Ovary (tissue), 7 donors: ENCODE measurements at regions not wholly inside any gene's neighbourhood (a gene's known extent, or its start where the extent isn't known, plus 50 kb on each side); places are given as distances from the start of the nearest gene placed in this dataset.
"Not testable (repeated sequence)": the region's sequence is repeated elsewhere in the genome, so short reads cannot be mapped to it uniquely, and the experiment has no call there.

Experiments used
- DNase-seq, 5 donors: peaks; one replicate each; pipeline ENCODE4 v3.0.0-alpha.2; 2019 to 2020
- H3K27ac ChIP-seq, 2 donors: fragments of 200-600 bp; one replicate each; pipeline versions ENCODE4 v1.5.1 to v1.8.0; 2019 to 2022
- H3K27me3 ChIP-seq: fragments of 200-600 bp; one replicate; pipeline ENCODE4 v1.8.0; 2022
- H3K36me3 ChIP-seq: fragments of 200-600 bp; sonication (generic); one replicate; pipeline ENCODE4 v1.5.1; 2019
- H3K4me1 ChIP-seq: one replicate; pipeline ENCODE4 v1.8.1; 2013; ENCODE audit warnings: mild to moderate bottlenecking, moderate library complexity; ENCODE audit not compliant: insufficient read depth
- H3K4me3 ChIP-seq: fragments of 200-600 bp; sonication (generic); one replicate; pipeline ENCODE4 v1.5.1; 2017
- H3K9me3 ChIP-seq, 2 donors: fragments of 200-600 bp in 1 of 2; sonication (generic) in 1 of 2; one replicate each; pipeline versions ENCODE4 v1.5.1 to v1.8.1; 2013 to 2019; ENCODE audit warnings: mild to moderate bottlenecking in 1 of 2, moderate library complexity in 1 of 2
- CTCF ChIP-seq, 3 donors: fragments of 450-650 bp in 2 of 3; fragments of 200-600 bp in 1 of 3; IDR thresholded peaks; one replicate each; pipeline versions ENCODE4 v1.5.1 to v1.8.0; 2016 to 2022; ENCODE audit warnings: antibody characterized with exemption in 3 of 3, mild to moderate bottlenecking in 1 of 3
- EP300 ChIP-seq: sonication (generic); formaldehyde crosslinking; IDR thresholded peaks from one replicate; pipeline ENCODE4 v1.6.1; 2017; ENCODE audit warnings: antibody characterized with exemption
- POLR2A ChIP-seq: fragments of 450-650 bp; IDR thresholded peaks from one replicate; pipeline ENCODE4 v1.6.1; 2017; ENCODE audit warnings: antibody characterized with exemption, mild to moderate bottlenecking, moderate library complexity
- WGBS, 3 donors: extraction: QIAGEN DNeasy Blood & Tissue Kit in 1 of 3; methylation state at CpG; one replicate each; pipeline versions ENCODE4 v1.1.5 to v1.1.7; 2013 to 2017; 5-methylcytosine and 5-hydroxymethylcytosine counted together
- intact Hi-C, 4 donors: fragments of 100-400 bp; cut with DNase I; formaldehyde crosslinking; loops; one replicate each; pipeline versions ENCODE4 v1.11.0 to v1.15.1; 2022 to 2023
- donor health status: DM: no; HTN: no; CAD: no; lungs with moderate emphysema.
- donor health status: DM: no; HTN: no; CAD: no.
- donor health status: Bipolar disorder and iron deficiency.
- donor health status: DM: no; HTN: no; CAD: no.
- donor health status: DM: yes; HTN: yes; CAD: no.

GRCh38 chr9:33697171-33697570 is 98.2 kb upstream of the PRSS3 start:
- DNase-seq, result no peak
- no peak overlapping the region for H3K4me3 ChIP-seq
- no peaks in the 10 kb centered on the region for H3K27me3 ChIP-seq
- H3K9me3 ChIP-seq, result no peaks in the 10 kb centered on the region
- H3K4me1 ChIP-seq, result no peaks in the 10 kb centered on the region
- intact Hi-C loops, result no loop called here
- TF ChIP-seq CTCF (IDR thresholded peaks at IDR 0.05) (no peak), POLR2A (no peak), EP300 (no peak)
- H3K36me3 ChIP-seq, result no peaks in the 10 kb centered on the region
- H3K27ac ChIP-seq, result no peak overlapping the region

DNA sequence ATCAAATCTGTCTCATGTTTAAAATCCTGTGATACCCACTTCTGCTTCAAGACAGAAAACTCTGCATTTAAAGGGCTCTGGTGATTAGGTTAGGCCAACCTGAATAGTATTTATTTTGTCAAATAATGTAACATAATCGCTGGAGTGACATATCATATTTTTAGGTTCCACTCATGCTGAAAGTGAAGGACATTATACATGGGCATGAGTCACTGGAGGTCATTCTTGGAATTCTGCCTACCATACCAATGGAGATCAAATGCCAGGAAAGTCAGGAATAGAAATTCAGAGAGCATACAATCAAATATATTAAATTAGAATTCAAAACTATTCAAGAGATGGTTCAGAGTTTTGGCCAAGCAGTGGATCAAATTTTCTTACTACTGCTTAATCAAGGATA is 97.1 kb upstream of the PRSS3 start:
- no peak overlapping the region for H3K4me3 ChIP-seq
- H3K4me1 ChIP-seq, result no peaks in the 10 kb centered on the region
- no peaks in the 10 kb centered on the region for H3K9me3 ChIP-seq
- H3K27me3 ChIP-seq, result no peaks in the 10 kb centered on the region
- DNase-seq, result no peak
- H3K27ac ChIP-seq, result no peak overlapping the region
- H3K36me3 ChIP-seq, result no peaks in the 10 kb centered on the region
- TF ChIP-seq EP300, result no peak
- TF ChIP-seq POLR2A, result no peak
- TF ChIP-seq CTCF (IDR thresholded peaks at IDR 0.05), result no peak
- intact Hi-C loops, result no loop called here
- WGBS, 3 donors, result 86 to 90% (median 89%) methylated on average over 1 of the region's 1 CpG

GRCh38 chr9:33700940-33701339 is 94.4 kb upstream of the PRSS3 start:
- H3K27ac ChIP-seq, H3K9me3 ChIP-seq, intact Hi-C loops: not testable (repeated sequence)

GRCh38 chr9:33703430-33704102 is 91.8 kb upstream of the PRSS3 start:
- TF ChIP-seq EP300 (no peak), CTCF (IDR thresholded peaks at IDR 0.05) (no peak), POLR2A (no peak)
- Histone ChIP-seq H3K27me3 (no peaks in the 10 kb centered on the region), H3K27ac (no peak overlapping the region), H3K4me3 (no peak overlapping the region), H3K9me3 (no peaks in the 10 kb centered on the region), H3K4me1 (no peaks in the 10 kb centered on the region), H3K36me3 (no peaks in the 10 kb centered on the region)
- DNase-seq, result no peak
- 41 to 56% (median 48%) methylated on average over 8 of the region's 8 CpGs for WGBS, 3 donors
- intact Hi-C loops, result no loop called here

More at GRCh38 chr9:33700940-33701339, 94.4 kb upstream of the PRSS3 start:
- H3K4me3 ChIP-seq, H3K4me1 ChIP-seq, H3K27me3 ChIP-seq, DNase-seq, H3K36me3 ChIP-seq: not testable (repeated sequence)
- WGBS, 3 donors, result 71 to 88% (median 76%) methylated on average over 2 of the region's 2 CpGs

DNA sequence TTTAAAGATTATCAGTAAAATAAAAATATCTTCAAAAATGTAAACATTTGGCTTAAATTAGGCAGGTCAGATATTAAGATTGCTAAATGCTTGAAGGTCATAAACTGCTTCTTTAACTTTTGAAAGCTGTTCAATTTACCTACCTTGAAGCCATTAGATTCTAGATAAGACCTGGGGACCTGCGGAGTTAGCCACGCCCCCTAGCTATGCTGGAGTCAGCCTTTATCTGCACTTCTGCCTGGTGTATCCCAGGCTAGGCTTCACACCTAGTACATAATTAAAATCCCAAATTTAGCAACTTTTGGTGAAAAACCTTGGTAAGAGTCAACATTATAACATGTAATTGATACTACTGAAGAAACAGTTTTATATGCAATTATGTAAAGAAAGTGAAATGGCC is 89.9 kb upstream of the PRSS3 start:
- H3K36me3 ChIP-seq, H3K9me3 ChIP-seq, intact Hi-C loops, H3K27me3 ChIP-seq, DNase-seq, H3K4me1 ChIP-seq, H3K4me3 ChIP-seq, H3K27ac ChIP-seq: not testable (repeated sequence)
- WGBS, 3 donors, result 65 to 68% (median 66%) methylated on average over 2 of the region's 2 CpGs
